Breast epithelium (tissue), 4 donors: ENCODE measurements at regions not wholly inside any gene's neighbourhood (a gene's known extent, or its start where the extent isn't known, plus 50 kb on each side); places are given as distances from the start of the nearest gene placed in this dataset.
"Not testable (repeated sequence)": the region's sequence is repeated elsewhere in the genome, so short reads cannot be mapped to it uniquely, and the experiment has no call there.

Source experiments
- DNase-seq, 2 donors: peaks; one replicate each; pipeline ENCODE4 v3.0.0-alpha.2; 2019; ENCODE audit warnings: low spot score in 2 of 2
- H3K27ac ChIP-seq, 2 donors: fragments of 200-600 bp; sonication (generic) in 1 of 2; one replicate each; pipeline ENCODE4 v1.5.1; 2016 to 2019; ENCODE audit warnings: mild to moderate bottlenecking in 1 of 2
- H3K27me3 ChIP-seq, 2 donors: fragments of 200-600 bp; sonication (generic) in 1 of 2; one replicate each; pipeline versions ENCODE4 v1.5.1 to v1.6.0; 2017 to 2019; ENCODE audit warnings: control low read depth in 1 of 2, mild to moderate bottlenecking in 1 of 2
- H3K36me3 ChIP-seq: fragments of 200-600 bp; one replicate; pipeline ENCODE4 v1.5.1; 2019
- H3K4me1 ChIP-seq, 2 donors: fragments of 200-600 bp; sonication (generic); one replicate each; pipeline ENCODE4 v1.5.1; 2016 to 2019; ENCODE audit warnings: control low read depth in 1 of 2
- H3K4me3 ChIP-seq, 3 donors: fragments of 200-600 bp; sonication (generic); 1 replicate in 2 of 3; 2 replicates in 1 of 3; pipeline ENCODE4 v1.5.1; 2016 to 2019; ENCODE audit warnings: mild to moderate bottlenecking in 3 of 3, moderate library complexity in 2 of 3
- H3K9me3 ChIP-seq, 2 donors: fragments of 200-600 bp; sonication (generic) in 1 of 2; one replicate each; pipeline ENCODE4 v1.5.1; 2016 to 2019; ENCODE audit warnings: control low read depth in 1 of 2
- CTCF ChIP-seq, 3 donors: fragments of 450-650 bp; IDR thresholded peaks; one replicate each; pipeline ENCODE4 v1.5.1; 2016 to 2017; ENCODE audit warnings: antibody characterized with exemption in 3 of 3, mild to moderate bottlenecking in 3 of 3, moderate library complexity in 3 of 3
- POLR2A ChIP-seq: fragments of 450-650 bp; IDR thresholded peaks from one replicate; pipeline ENCODE4 v1.6.1; 2016; ENCODE audit warnings: antibody characterized with exemption, mild to moderate bottlenecking, moderate library complexity
- POLR2AphosphoS5 ChIP-seq, 3 donors: sonication (generic); formaldehyde crosslinking; IDR thresholded peaks; one replicate each; pipeline ENCODE4 v1.6.1; 2017; ENCODE audit warnings: antibody characterized with exemption in 3 of 3
- intact Hi-C: fragments of 100-400 bp; cut with DNase I; formaldehyde crosslinking; loops from one replicate; pipeline ENCODE4 v1.15.1; 2023; ENCODE audit warnings: low total_unique reads

- no peaks in the 10 kb centered on the region for H3K27me3 ChIP-seq
- no peaks in the 10 kb centered on the region for H3K4me1 ChIP-seq
- no peaks in the 10 kb centered on the region for H3K9me3 ChIP-seq
- no peak for DNase-seq
- TF ChIP-seq POLR2AphosphoS5 (IDR thresholded peaks at IDR 0.05) (no peak), CTCF (IDR thresholded peaks at IDR 0.05) (no peak), POLR2A (no peak)
- no peak overlapping the region for H3K4me3 ChIP-seq
- no peaks in the 10 kb centered on the region for H3K36me3 ChIP-seq
- no peak overlapping the region for H3K27ac ChIP-seq
- intact Hi-C loops, result no loop called here
These were observed 194.1 kb upstream of the ZNF804B start for GRCh38 chr7:88565401-88565800.

- H3K27me3 ChIP-seq, H3K27ac ChIP-seq, H3K36me3 ChIP-seq, H3K9me3 ChIP-seq, intact Hi-C loops, H3K4me1 ChIP-seq, H3K4me3 ChIP-seq, DNase-seq: not testable (repeated sequence)
These were observed 203.1 kb upstream of the ZNF804B start for GRCh38 chr7:88556441-88556840.

- H3K4me1 ChIP-seq, DNase-seq, H3K9me3 ChIP-seq, H3K27me3 ChIP-seq, H3K36me3 ChIP-seq, H3K4me3 ChIP-seq, H3K27ac ChIP-seq, intact Hi-C loops: not testable (repeated sequence)
These were observed 204.7 kb upstream of the ZNF804B start for GRCh38 chr7:88554847-88555246.

GRCh38 chr7:88548399-88548798 lies 211.1 kb upstream of the ZNF804B start:
- Histone ChIP-seq H3K36me3 (no peaks in the 10 kb centered on the region), H3K4me3 (no peak overlapping the region), H3K27me3 (no peaks in the 10 kb centered on the region), H3K4me1 (no peaks in the 10 kb centered on the region), H3K9me3 (peaks cover 8 to 30% of the 10 kb centered on the region in 2 donors), H3K27ac (no peak overlapping the region)
- TF ChIP-seq CTCF (IDR thresholded peaks at IDR 0.05) (no peak), POLR2AphosphoS5 (IDR thresholded peaks at IDR 0.05) (no peak), POLR2A (no peak)
- intact Hi-C loops, result no loop called here
- DNase-seq, result no peak

- intact Hi-C loops, result no loop called here
- DNase-seq, result no peak
- no peaks in the 10 kb centered on the region for H3K4me1 ChIP-seq
These were observed 212.7 kb upstream of the ZNF804B start for GRCh38 chr7:88546808-88547207.

GRCh38 chr7:88545663-88546062 lies 213.8 kb upstream of the ZNF804B start:
- Histone ChIP-seq H3K27me3 (no peaks in the 10 kb centered on the region), H3K36me3 (no peaks in the 10 kb centered on the region), H3K4me1 (no peaks in the 10 kb centered on the region), H3K9me3 (peaks cover 8 to 30% of the 10 kb centered on the region in 2 donors), H3K27ac (no peak overlapping the region), H3K4me3 (no peak overlapping the region)
- intact Hi-C loops, result no loop called here
- no peak for DNase-seq
- TF ChIP-seq POLR2A (no peak), POLR2AphosphoS5 (IDR thresholded peaks at IDR 0.05) (no peak), CTCF (IDR thresholded peaks at IDR 0.05) (no peak)

More at GRCh38 chr7:88546808-88547207, 212.7 kb upstream of the ZNF804B start:
- H3K4me3 ChIP-seq, result no peak overlapping the region
- no peak for TF ChIP-seq POLR2AphosphoS5 (IDR thresholded peaks at IDR 0.05)
- TF ChIP-seq CTCF (IDR thresholded peaks at IDR 0.05), result no peak
- TF ChIP-seq POLR2A, result no peak
- H3K27ac ChIP-seq, result no peak overlapping the region
- no peaks in the 10 kb centered on the region for H3K36me3 ChIP-seq
- H3K27me3 ChIP-seq, result no peaks in the 10 kb centered on the region
- peaks cover 8 to 30% of the 10 kb centered on the region in 2 donors for H3K9me3 ChIP-seq
